Tibial artery (tissue), 4 donors: ENCODE measurements at regions not wholly inside any gene's neighbourhood (a gene's known extent, or its start where the extent isn't known, plus 50 kb on each side); places are given as distances from the start of the nearest gene placed in this dataset.

Experiments
- DNase-seq, 2 donors: peaks; one replicate each; pipeline ENCODE4 v3.0.0-alpha.2; 2019
- H3K27ac ChIP-seq, 2 donors: fragments of 200-600 bp; sonication (generic) in 1 of 2; 1 replicate in 1 of 2; 2 replicates in 1 of 2; pipeline ENCODE4 v1.5.1; 2018 to 2019; ENCODE audit warnings: mild to moderate bottlenecking in 1 of 2
- H3K27me3 ChIP-seq, 2 donors: fragments of 200-600 bp; sonication (generic) in 1 of 2; one replicate each; pipeline versions ENCODE4 v1.5.1 to v1.6.0; 2016 to 2019
- H3K36me3 ChIP-seq, 3 donors: fragments of 200-600 bp; sonication (generic) in 2 of 3; one replicate each; pipeline ENCODE4 v1.5.1; 2016 to 2019; ENCODE audit warnings: mild to moderate bottlenecking in 2 of 3
- H3K4me1 ChIP-seq, 4 donors: fragments of 200-600 bp; sonication (generic) in 2 of 4; 1 replicate in 3 of 4; 2 replicates in 1 of 4; pipeline ENCODE4 v1.5.1; 2016 to 2019
- H3K4me3 ChIP-seq, 2 donors: fragments of 200-600 bp; sonication (generic) in 1 of 2; 1 replicate in 1 of 2; 2 replicates in 1 of 2; pipeline ENCODE4 v1.5.1; 2018 to 2019; ENCODE audit warnings: mild to moderate bottlenecking in 2 of 2
- H3K9me3 ChIP-seq, 3 donors: fragments of 200-600 bp; sonication (generic) in 1 of 3; one replicate each; pipeline ENCODE4 v1.5.1; 2016 to 2019
- CTCF ChIP-seq, 2 experiments: fragments of 200-600 bp in 1 of 2; fragments of 450-650 bp in 1 of 2; IDR thresholded peaks; one replicate each; pipeline ENCODE4 v1.5.1; 2017 to 2019; ENCODE audit warnings: antibody characterized with exemption in 2 of 2, mild to moderate bottlenecking in 1 of 2, moderate library complexity in 1 of 2
- intact Hi-C: fragments of 100-400 bp; cut with DNase I; formaldehyde crosslinking; loops from one replicate; pipeline ENCODE4 v1.15.0; 2023; ENCODE audit warnings: low total_unique reads

GRCh38 chr6:3517350-3517749, 60.5 kb upstream of the SLC22A23 start:
- H3K27ac ChIP-seq: no peak overlapping the region
- intact Hi-C loops: no loop called here
- H3K4me1 ChIP-seq: peaks cover 0 to 20% (median 8%) of the 10 kb centered on the region in 4 donors
- H3K4me3 ChIP-seq: no peak overlapping the region
- no peaks in the 10 kb centered on the region for H3K27me3 ChIP-seq
- no peaks in the 10 kb centered on the region for H3K9me3 ChIP-seq
- DNase-seq: no peak
- no peaks in the 10 kb centered on the region for H3K36me3 ChIP-seq
- TF ChIP-seq CTCF (IDR thresholded peaks at IDR 0.05): no peak

- H3K4me1 ChIP-seq: peaks cover 0 to 19% (median 8%) of the 10 kb centered on the region in 4 donors
- intact Hi-C loops: no loop called here
- DNase-seq: no peak
- H3K4me3 ChIP-seq: no peak overlapping the region
- no peaks in the 10 kb centered on the region for H3K36me3 ChIP-seq
- H3K9me3 ChIP-seq: no peaks in the 10 kb centered on the region
- no peak for TF ChIP-seq CTCF (IDR thresholded peaks at IDR 0.05)
- H3K27ac ChIP-seq: no peak overlapping the region
- no peaks in the 10 kb centered on the region for H3K27me3 ChIP-seq
Observed at GRCh38 chr6:3516092-3516491, 59.2 kb upstream of the SLC22A23 start.

- no peak for TF ChIP-seq CTCF (IDR thresholded peaks at IDR 0.05)
Observed at GRCh38 chr6:3515669-3516068, 58.8 kb upstream of the SLC22A23 start.

GRCh38 chr6:3513416-3513815, 56.6 kb upstream of the SLC22A23 start:
- intact Hi-C loops: no loop called here
- no peak for TF ChIP-seq CTCF (IDR thresholded peaks at IDR 0.05)
- H3K27me3 ChIP-seq: no peaks in the 10 kb centered on the region

More at GRCh38 chr6:3515669-3516068, 58.8 kb upstream of the SLC22A23 start:
- no peaks in the 10 kb centered on the region for H3K27me3 ChIP-seq
- no peaks in the 10 kb centered on the region for H3K36me3 ChIP-seq
- DNase-seq: no peak
- H3K4me1 ChIP-seq: peaks cover 0 to 19% (median 8%) of the 10 kb centered on the region in 4 donors
- no peak overlapping the region for H3K4me3 ChIP-seq
- H3K9me3 ChIP-seq: no peaks in the 10 kb centered on the region
- no peak overlapping the region for H3K27ac ChIP-seq
- intact Hi-C loops: no loop called here

GRCh38 chr6:3512832-3513231, 56.0 kb upstream of the SLC22A23 start:
- no peaks in the 10 kb centered on the region for H3K36me3 ChIP-seq
- TF ChIP-seq CTCF (IDR thresholded peaks at IDR 0.05): no peak
- H3K4me3 ChIP-seq: no peak overlapping the region
- H3K27me3 ChIP-seq: no peaks in the 10 kb centered on the region
- H3K27ac ChIP-seq: no peak overlapping the region
- peaks cover 0 to 9% (median 3%) of the 10 kb centered on the region in 4 donors for H3K4me1 ChIP-seq
- no peak for DNase-seq
- intact Hi-C loops: no loop called here
- no peaks in the 10 kb centered on the region for H3K9me3 ChIP-seq

More at GRCh38 chr6:3513416-3513815, 56.6 kb upstream of the SLC22A23 start:
- Histone ChIP-seq H3K4me3 (no peak overlapping the region), H3K4me1 (peaks cover 0 to 15% (median 5%) of the 10 kb centered on the region in 4 donors), H3K36me3 (no peaks in the 10 kb centered on the region), H3K9me3 (no peaks in the 10 kb centered on the region), H3K27ac (no peak overlapping the region)
- DNase-seq: no peak

- DNase-seq: no peak
- TF ChIP-seq CTCF (IDR thresholded peaks at IDR 0.05): no peak
- Histone ChIP-seq H3K27me3 (no peaks in the 10 kb centered on the region), H3K9me3 (no peaks in the 10 kb centered on the region), H3K4me3 (no peak overlapping the region), H3K4me1 (peaks cover 0 to 3% (median 0%) of the 10 kb centered on the region in 4 donors), H3K27ac (no peak overlapping the region), H3K36me3 (no peaks in the 10 kb centered on the region)
- intact Hi-C loops: no loop called here
Observed at GRCh38 chr6:3510617-3511016, 53.8 kb upstream of the SLC22A23 start.
